Ammon's horn (tissue), 1 donor: ENCODE measurements at regions not wholly inside any gene's neighbourhood (a gene's known extent, or its start where the extent isn't known, plus 50 kb on each side); places are given as distances from the start of the nearest gene placed in this dataset.

Source experiments
- DNase-seq: peaks from one replicate; pipeline ENCODE4 v3.0.0-alpha.2; 2016; ENCODE audit warnings: low spot score

GRCh38 chr19:29372461-29372860 is 153.3 kb upstream of the VSTM2B start:
- no peak for DNase-seq

- no peak for DNase-seq
Measured at GRCh38 chr19:29372921-29373797, 152.6 kb upstream of the VSTM2B start.

GRCh38 chr19:29375429-29376119 is 150.2 kb upstream of the VSTM2B start:
- DNase-seq, result no peak

- DNase-seq, result no peak
Measured at GRCh38 chr19:29376855-29377354, 148.9 kb upstream of the VSTM2B start.

GRCh38 chr19:29378126-29378525 is 147.7 kb upstream of the VSTM2B start:
- DNase-seq, result no peak

GRCh38 chr19:29378543-29379080 is 147.2 kb upstream of the VSTM2B start:
- DNase-seq, result no peak

GRCh38 chr19:29379257-29380021 is 146.4 kb upstream of the VSTM2B start:
- no peak for DNase-seq

GRCh38 chr19:29380581-29380980 is 145.2 kb upstream of the VSTM2B start:
- DNase-seq, result no peak

- DNase-seq, result no peak
Measured at GRCh38 chr19:29381353-29382203, 144.2 kb upstream of the VSTM2B start.

- DNase-seq, result no peak
Measured at GRCh38 chr19:29383696-29384095, 142.1 kb upstream of the VSTM2B start.

- no peak for DNase-seq
Measured at GRCh38 chr19:29384656-29385055, 141.1 kb upstream of the VSTM2B start.

GRCh38 chr19:29385191-29385795 is 140.5 kb upstream of the VSTM2B start:
- peak; percentile 53 for DNase-seq

GRCh38 chr19:29386970-29387369 is 138.8 kb upstream of the VSTM2B start:
- DNase-seq, result no peak

- DNase-seq, result no peak
Measured at GRCh38 chr19:29387586-29387985, 138.2 kb upstream of the VSTM2B start.

GRCh38 chr19:29389495-29389894 is 136.3 kb upstream of the VSTM2B start:
- DNase-seq, result no peak

- DNase-seq, result no peak
Measured at GRCh38 chr19:29390742-29391141, 135.1 kb upstream of the VSTM2B start.

GRCh38 chr19:29393915-29394460 is 131.8 kb upstream of the VSTM2B start:
- no peak for DNase-seq

GRCh38 chr19:29395111-29395733 is 130.6 kb upstream of the VSTM2B start:
- DNase-seq, result no peak

- no peak for DNase-seq
Measured at GRCh38 chr19:29395734-29396414, 129.9 kb upstream of the VSTM2B start.
